Smooth muscle cell (in vitro differentiated cells): ENCODE measurements at regions not wholly inside any gene's neighbourhood (a gene's known extent, or its start where the extent isn't known, plus 50 kb on each side); places are given as distances from the start of the nearest gene placed in this dataset.

Experiments used
- DNase-seq: peaks from one replicate; lab custom pipeline; 2025; ENCODE audit not compliant: unreplicated experiment; lab: John Stamatoyannopoulos, UW
- H2AFZ ChIP-seq: fragments of 200-600 bp; sonication (generic); 2 replicates; pipeline ENCODE4 v1.6.0; 2016; ENCODE audit warnings: antibody characterized with exemption, low read depth, mild to moderate bottlenecking
- H3F3A ChIP-seq: fragments of 200-600 bp; sonication (generic); 2 replicates; pipeline ENCODE4 v1.6.0; 2017; ENCODE audit warnings: antibody characterized with exemption, low read depth
- H3K27ac ChIP-seq: fragments of 200-600 bp; sonication (generic); 2 replicates; pipeline ENCODE4 v1.5.1; 2016; ENCODE audit warnings: low read depth, mild to moderate bottlenecking
- H3K27me3 ChIP-seq: fragments of 200-600 bp; sonication (generic); 2 replicates; pipeline ENCODE4 v1.6.1; 2016; ENCODE audit warnings: low read depth, mild to moderate bottlenecking
- H3K36me3 ChIP-seq: fragments of 200-600 bp; sonication (generic); 2 replicates; pipeline ENCODE4 v1.5.1; 2016; ENCODE audit warnings: low read depth
- H3K4me1 ChIP-seq: fragments of 200-600 bp; sonication (generic); 2 replicates; pipeline ENCODE4 v1.5.1; 2016; ENCODE audit warnings: low read depth
- H3K4me2 ChIP-seq: fragments of 200-600 bp; sonication (generic); 2 replicates; pipeline ENCODE4 v1.6.0; 2016; ENCODE audit warnings: mild to moderate bottlenecking
- H3K4me3 ChIP-seq: fragments of 200-600 bp; sonication (generic); 2 replicates; pipeline ENCODE4 v1.5.1; 2016; ENCODE audit warnings: mild to moderate bottlenecking
- H3K79me2 ChIP-seq: fragments of 200-600 bp; sonication (generic); 2 replicates; pipeline ENCODE4 v1.6.0; 2016; ENCODE audit warnings: low read depth, mild to moderate bottlenecking
- H3K9ac ChIP-seq: fragments of 200-600 bp; sonication (generic); 2 replicates; pipeline ENCODE4 v1.6.0; 2016; ENCODE audit warnings: low read depth
- H3K9me3 ChIP-seq: fragments of 200-600 bp; sonication (generic); replicated peaks from 2 replicates; pipeline ENCODE4 v1.5.1; 2016; ENCODE audit warnings: low read depth
- H4K20me1 ChIP-seq: fragments of 200-600 bp; sonication (generic); 2 replicates; pipeline ENCODE4 v1.6.0; 2016; ENCODE audit warnings: low read depth
- CTCF ChIP-seq: fragments of 200-600 bp; sonication (generic); IDR thresholded peaks from 2 replicates; pipeline ENCODE4 v1.5.1; 2017; ENCODE audit warnings: borderline replicate concordance, mild to moderate bottlenecking, antibody characterized with exemption; ENCODE audit not compliant: insufficient read depth, poor library complexity, severe bottlenecking
- WGBS: methylation state at CpG from one replicate; pipeline ENCODE4 v1.1.7; 2016; ENCODE audit warnings: low lambda C conversion rate; 5-methylcytosine and 5-hydroxymethylcytosine counted together

GRCh38 chr5:56649569-56649968, 165.8 kb upstream of the MAP3K1 start:
- H3K79me2 ChIP-seq, result no peaks in the 10 kb centered on the region
- no peaks in the 10 kb centered on the region for H4K20me1 ChIP-seq
- DNase-seq, result no peak
- no peak overlapping the region for H3K4me3 ChIP-seq
- H3K9ac ChIP-seq, result no peak overlapping the region
- 45% methylated on average over 4 of the region's 4 CpGs for WGBS
- no peaks in the 10 kb centered on the region for H3K27me3 ChIP-seq
- H3F3A ChIP-seq, result no peaks in the 10 kb centered on the region
- H3K36me3 ChIP-seq, result no peaks in the 10 kb centered on the region
- peak overlapping the region; percentile 5 for H2AFZ ChIP-seq
- H3K27ac ChIP-seq, result no peak overlapping the region
- no peak for TF ChIP-seq CTCF
- no peaks in the 10 kb centered on the region for H3K9me3 ChIP-seq
- peak overlapping the region; percentile 57 for H3K4me2 ChIP-seq
- H3K4me1 ChIP-seq, result no peaks in the 10 kb centered on the region

- no peaks in the 10 kb centered on the region for H4K20me1 ChIP-seq
- no peak for TF ChIP-seq CTCF
- no peaks in the 10 kb centered on the region for H3K4me1 ChIP-seq
- no peak overlapping the region for H3K4me3 ChIP-seq
- H3K36me3 ChIP-seq, result no peaks in the 10 kb centered on the region
- H3F3A ChIP-seq, result no peaks in the 10 kb centered on the region
- H3K27me3 ChIP-seq, result no peaks in the 10 kb centered on the region
- H3K9ac ChIP-seq, result no peak overlapping the region
- H3K27ac ChIP-seq, result no peak overlapping the region
- DNase-seq, result no peak
- H3K4me2 ChIP-seq, result no peak overlapping the region
- WGBS, result 98% methylated on average over 2 of the region's 2 CpGs
- no peaks in the 10 kb centered on the region for H3K9me3 ChIP-seq
- no peaks in the 10 kb centered on the region for H3K79me2 ChIP-seq
- H2AFZ ChIP-seq, result no peak overlapping the region
Measured at GRCh38 chr5:56648460-56649034, 166.8 kb upstream of the MAP3K1 start.

GRCh38 chr5:56647099-56647850, 168.1 kb upstream of the MAP3K1 start:
- DNase-seq, result no peak
- Histone ChIP-seq H4K20me1 (no peaks in the 10 kb centered on the region), H3K9ac (no peak overlapping the region), H3K79me2 (no peaks in the 10 kb centered on the region), H3K4me3 (no peak overlapping the region), H3K36me3 (no peaks in the 10 kb centered on the region), H3K9me3 (no peaks in the 10 kb centered on the region), H2AFZ (no peak overlapping the region), H3K27me3 (no peaks in the 10 kb centered on the region), H3K4me1 (no peaks in the 10 kb centered on the region), H3K4me2 (no peak overlapping the region), H3F3A (no peaks in the 10 kb centered on the region), H3K27ac (no peak overlapping the region)
- 72% methylated on average over 4 of the region's 4 CpGs for WGBS
- TF ChIP-seq CTCF, result no peak
